ENCODE measurements at regions not wholly inside any gene's neighbourhood (a gene's known extent, or its start where the extent isn't known, plus 50 kb on each side); places are given as distances from the start of the nearest gene placed in this dataset.

- TF ChIP-seq EZH2 (IDR thresholded peaks at IDR 0.05; ENCODE audit: borderline replicate concordance) (no peak), CTCF (IDR thresholded peaks at IDR 0.05; ENCODE audit: poor library complexity) (no peak)
These were observed 179.7 kb upstream of the FBXL17 start for GRCh38 chr5:108561416-108562204.
